H1 (cell line): ENCODE measurements at regions not wholly inside any gene's neighbourhood (a gene's known extent, or its start where the extent isn't known, plus 50 kb on each side); places are given as distances from the start of the nearest gene placed in this dataset.

Experiments used
- CTCF ChIP-seq, 3 experiments: IDR thresholded peaks; 1 replicate in 2 of 3; 2 replicates in 1 of 3; pipeline versions ENCODE4 v1.5.1 to v1.6.1; 2011; ENCODE audit warnings: low read length in 3 of 3, mild to moderate bottlenecking in 3 of 3, inconsistent platforms in 2 of 3, low read depth in 1 of 3, moderate library complexity in 1 of 3; ENCODE audit not compliant: insufficient read depth in 1 of 3; ENCODE audit errors: control extremely low read depth in 1 of 3
- EZH2 ChIP-seq: fragments of 200-600 bp; sonication (generic); IDR thresholded peaks from 2 replicates; pipeline ENCODE4 v1.7.1; 2012; ENCODE audit warnings: low read depth, mild to moderate bottlenecking, moderate library complexity, low read length, inconsistent platforms; ENCODE audit not compliant: severe bottlenecking
- JUN ChIP-seq: IDR thresholded peaks from 2 replicates; pipeline ENCODE4 v1.6.1; 2011; ENCODE audit warnings: low read depth, mild to moderate bottlenecking, improper control_type of control experiment, low read length
- RAD21 ChIP-seq, 2 experiments: IDR thresholded peaks in 1 of 2; conservative IDR thresholded peaks in 1 of 2; 2 replicates each; pipeline ENCODE4 v1.6.1; 2011; ENCODE audit warnings: low read depth in 2 of 2, low read length in 2 of 2, improper control_type of control experiment in 1 of 2, inconsistent platforms in 1 of 2, mild to moderate bottlenecking in 1 of 2, moderate library complexity in 1 of 2

- TF ChIP-seq RAD21 (IDR thresholded peaks at IDR 0.05 in 1 of 2, conservative IDR thresholded peaks at IDR 0.05 in 1 of 2; ENCODE audit: low read depth in 2 of 2, low read length in 2 of 2) (no peak), CTCF (IDR thresholded peaks at IDR 0.05; ENCODE audit: control extremely low read depth in 1 of 3, insufficient read depth in 1 of 3, low read depth in 1 of 3, low read length in 3 of 3) (no peak), EZH2 (no peak), JUN (no peak)
These were observed 677.5 kb upstream of the FSHR start for GRCh38 chr2:49831698-49832367.
